ENCODE measurements at regions not wholly inside any gene's neighbourhood (a gene's known extent, or its start where the extent isn't known, plus 50 kb on each side); places are given as distances from the start of the nearest gene placed in this dataset.

GRCh38 chr4:100113096-100113495 is 77.2 kb downstream of the DDIT4L start:
- Histone ChIP-seq H3K36me3 (ENCODE audit: insufficient read depth, low read length) (no peaks in the 10 kb centered on the region), H3K4me3 (ENCODE audit: low read length) (no peak overlapping the region), H3K4me1 (ENCODE audit: insufficient read depth, low read length) (no peaks in the 10 kb centered on the region), H3K27ac (ENCODE audit: low read depth in 1 of 2, low read length in 2 of 2) (no peak overlapping the region), H3K27me3 (ENCODE audit: control insufficient read depth in 1 of 2, insufficient read depth in 2 of 2, low read length in 2 of 2) (no peaks in the 10 kb centered on the region), H3K9me3 (ENCODE audit: control insufficient read depth in 1 of 2, insufficient read depth in 1 of 2, low read length in 2 of 2) (no peaks in the 10 kb centered on the region)
- no peak for ATAC-seq (ENCODE audit: poor library complexity)
- H3K4me3 Mint-ChIP-seq = no peak overlapping the region
- no peaks in the 10 kb centered on the region for H3K36me3 Mint-ChIP-seq (ENCODE audit: low read depth)
- no peaks in the 10 kb centered on the region for H3K9me3 Mint-ChIP-seq
- POLR2A ChIA-PET = no interaction called here
- no peak overlapping the region for H3K27ac Mint-ChIP-seq
- no peak for DNase-seq
- H3K4me1 Mint-ChIP-seq (ENCODE audit: low read depth) = no peaks in the 10 kb centered on the region
- CTCF ChIA-PET = no interaction called here
- H3K27me3 Mint-ChIP-seq = peaks cover 5% of the 10 kb centered on the region
- TF ChIP-seq, protein P1, sequence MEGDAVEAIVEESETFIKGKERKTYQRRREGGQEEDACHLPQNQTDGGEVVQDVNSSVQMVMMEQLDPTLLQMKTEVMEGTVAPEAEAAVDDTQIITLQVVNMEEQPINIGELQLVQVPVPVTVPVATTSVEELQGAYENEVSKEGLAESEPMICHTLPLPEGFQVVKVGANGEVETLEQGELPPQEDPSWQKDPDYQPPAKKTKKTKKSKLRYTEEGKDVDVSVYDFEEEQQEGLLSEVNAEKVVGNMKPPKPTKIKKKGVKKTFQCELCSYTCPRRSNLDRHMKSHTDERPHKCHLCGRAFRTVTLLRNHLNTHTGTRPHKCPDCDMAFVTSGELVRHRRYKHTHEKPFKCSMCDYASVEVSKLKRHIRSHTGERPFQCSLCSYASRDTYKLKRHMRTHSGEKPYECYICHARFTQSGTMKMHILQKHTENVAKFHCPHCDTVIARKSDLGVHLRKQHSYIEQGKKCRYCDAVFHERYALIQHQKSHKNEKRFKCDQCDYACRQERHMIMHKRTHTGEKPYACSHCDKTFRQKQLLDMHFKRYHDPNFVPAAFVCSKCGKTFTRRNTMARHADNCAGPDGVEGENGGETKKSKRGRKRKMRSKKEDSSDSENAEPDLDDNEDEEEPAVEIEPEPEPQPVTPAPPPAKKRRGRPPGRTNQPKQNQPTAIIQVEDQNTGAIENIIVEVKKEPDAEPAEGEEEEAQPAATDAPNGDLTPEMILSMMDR (IDR thresholded peaks at IDR 0.05) = no peak
- intact Hi-C loops (cut with DNase I, micrococcal nuclease) = no loop called here

- Histone ChIP-seq H3K36me3 (ENCODE audit: insufficient read depth, low read length) (no peaks in the 10 kb centered on the region), H3K9me3 (ENCODE audit: control insufficient read depth in 1 of 2, insufficient read depth in 1 of 2, low read length in 2 of 2) (no peaks in the 10 kb centered on the region), H3K4me3 (ENCODE audit: low read length) (no peak overlapping the region), H3K4me1 (ENCODE audit: insufficient read depth, low read length) (peaks cover 7% of the 10 kb centered on the region), H3K27ac (ENCODE audit: low read depth in 1 of 2, low read length in 2 of 2) (no peak overlapping the region), H3K27me3 (ENCODE audit: control insufficient read depth in 1 of 2, insufficient read depth in 2 of 2, low read length in 2 of 2) (no peaks in the 10 kb centered on the region)
- H3K4me3 Mint-ChIP-seq = no peak overlapping the region
- CTCF ChIA-PET = interaction anchor here (0.5 kb wide), 1 partner anchor 186 kb away, joined by 3 read pairs; no protein-coding TSS in a partner anchor
- ATAC-seq (ENCODE audit: poor library complexity) (no peak), DNase-seq (no peak)
- TF ChIP-seq, protein P1 (IDR thresholded peaks at IDR 0.05) = no peak
- H3K9me3 Mint-ChIP-seq = no peaks in the 10 kb centered on the region
- no peaks in the 10 kb centered on the region for H3K27me3 Mint-ChIP-seq
- H3K36me3 Mint-ChIP-seq (ENCODE audit: low read depth) = no peaks in the 10 kb centered on the region
- H3K4me1 Mint-ChIP-seq (ENCODE audit: low read depth) = peaks cover 8% of the 10 kb centered on the region
- no peak overlapping the region for H3K27ac Mint-ChIP-seq
- POLR2A ChIA-PET = no interaction called here
- intact Hi-C loops (cut with DNase I, micrococcal nuclease) = no loop called here
Measured at GRCh38 chr4:100109921-100110320, 80.3 kb downstream of the DDIT4L start.

DNA sequence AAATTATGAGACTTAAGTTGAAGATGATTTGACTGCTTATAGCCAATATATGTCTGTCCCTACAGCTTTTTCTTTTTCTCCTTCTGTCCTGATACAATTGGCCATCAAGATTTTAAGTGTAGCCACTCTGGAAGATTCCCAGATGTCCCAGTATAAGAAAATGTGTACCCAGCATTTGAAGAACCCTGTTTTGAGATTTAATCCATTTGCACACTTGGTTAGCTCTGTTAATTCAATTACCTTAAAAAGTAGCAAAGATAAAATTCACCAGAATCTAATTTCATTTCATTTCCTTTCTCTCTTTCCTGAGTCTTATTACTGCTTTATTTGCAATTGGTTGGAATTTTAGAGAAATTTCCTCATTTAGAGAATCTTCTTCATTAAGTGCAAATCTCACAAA is 81.4 kb downstream of the DDIT4L start:
- no peaks in the 10 kb centered on the region for H3K9me3 ChIP-seq (ENCODE audit: control insufficient read depth in 1 of 2, insufficient read depth in 1 of 2, low read length in 2 of 2)
- intact Hi-C loops (cut with DNase I, micrococcal nuclease) = no loop called here
- no peak overlapping the region for H3K4me3 ChIP-seq (ENCODE audit: low read length)
- H3K27ac ChIP-seq (ENCODE audit: low read depth in 1 of 2, low read length in 2 of 2) = no peak overlapping the region
- H3K4me1 Mint-ChIP-seq (ENCODE audit: low read depth) = peaks cover 8% of the 10 kb centered on the region
- H3K36me3 ChIP-seq (ENCODE audit: insufficient read depth, low read length) = no peaks in the 10 kb centered on the region
- POLR2A ChIA-PET = no interaction called here
- no peak overlapping the region for H3K27ac Mint-ChIP-seq
- H3K9me3 Mint-ChIP-seq = no peaks in the 10 kb centered on the region
- H3K4me1 ChIP-seq (ENCODE audit: insufficient read depth, low read length) = peaks cover 7% of the 10 kb centered on the region
- CTCF ChIA-PET = no interaction called here
- no peak for ATAC-seq (ENCODE audit: poor library complexity)
- TF ChIP-seq, protein P1 (IDR thresholded peaks at IDR 0.05) = no peak
- no peaks in the 10 kb centered on the region for H3K36me3 Mint-ChIP-seq (ENCODE audit: low read depth)
- no peak overlapping the region for H3K4me3 Mint-ChIP-seq
- DNase-seq = no peak
- H3K27me3 ChIP-seq (ENCODE audit: control insufficient read depth in 1 of 2, insufficient read depth in 2 of 2, low read length in 2 of 2) = no peaks in the 10 kb centered on the region
- H3K27me3 Mint-ChIP-seq = no peaks in the 10 kb centered on the region
